GM12878 (cell line): ENCODE measurements at regions not wholly inside any gene's neighbourhood (a gene's known extent, or its start where the extent isn't known, plus 50 kb on each side); places are given as distances from the start of the nearest gene placed in this dataset.

Experiments
- ATAC-seq: fragments of 200-7000 bp; cut with Tn5 transposase; 3 replicates; pipeline ENCODE4 v1.9.1; 2020; ENCODE audit warnings: mild to moderate bottlenecking, moderate library complexity
- BruUV-seq: library from RNA; stranded (reverse); fragments of 400-500 nt; replicated peaks from 2 replicates; lab custom pipeline; 2021; lab: Mats Ljungman, UMichigan
- CTCF ChIA-PET: fragments of 300-600 bp; sonication (Branson Sonifier 250); formaldehyde crosslinking; extraction: SDS; loops from one replicate; lab custom pipeline; 2021; ENCODE audit warnings: inconsistent platforms; lab: Yijun Ruan, JAX
- POLR2A ChIA-PET: fragments of 350-600 bp; formaldehyde crosslinking; extraction: SDS; loops from one replicate; lab custom pipeline; 2021; ENCODE audit warnings: inconsistent platforms; lab: Charles Lee
- RAD21 ChIA-PET: fragments of 300-600 bp; sonication (Branson Sonifier 250); formaldehyde crosslinking; loops from one replicate; lab custom pipeline; 2023; ENCODE audit warnings: antibody characterized with exemption; ENCODE audit not compliant: unreplicated experiment; lab: Charles Lee
- SMC1A ChIA-PET: fragments of 300-600 bp; sonication (Branson Sonifier 250); formaldehyde crosslinking; loops from one replicate; lab custom pipeline; 2023; ENCODE audit not compliant: unreplicated experiment, uncharacterized antibody; lab: Charles Lee
- DNase-seq: peaks from one replicate; pipeline ENCODE4 v3.0.0-alpha.2; 2011; ENCODE audit warnings: low read depth, low spot score
- FAIRE-seq: peaks from 3 replicates; lab custom pipeline; 2011; peaks lifted over from hg19 to GRCh38; lab: Jason Lieb, UNC
- H2AFZ ChIP-seq: 2 replicates; pipeline ENCODE4 v1.6.0; 2011; ENCODE audit warnings: low read depth, low read length, control low read depth; ENCODE audit not compliant: control insufficient read depth
- H3K27ac ChIP-seq: 2 replicates; pipeline ENCODE4 v1.5.1; 2011; ENCODE audit warnings: control low read depth; ENCODE audit not compliant: control insufficient read depth, insufficient read depth
- H3K27me3 ChIP-seq, 2 experiments: replicated peaks in 1 of 2; 2 replicates each; pipeline versions ENCODE4 v1.6.0 to v1.6.1; 2011; ENCODE audit warnings: low read length in 1 of 2; ENCODE audit not compliant: control insufficient read depth in 2 of 2, insufficient read depth in 2 of 2
- H3K36me3 ChIP-seq, 2 experiments: 2 replicates each; pipeline ENCODE4 v1.5.1; 2011; ENCODE audit warnings: low read length in 1 of 2; ENCODE audit not compliant: control insufficient read depth in 2 of 2, insufficient read depth in 2 of 2
- H3K4me1 ChIP-seq: 2 replicates; pipeline ENCODE4 v1.6.1; 2011; ENCODE audit warnings: mild to moderate bottlenecking, low read length, moderate library complexity, mixed read lengths; ENCODE audit not compliant: control insufficient read depth, insufficient read depth
- H3K4me2 ChIP-seq: 2 replicates; pipeline ENCODE4 v1.6.0; 2011; ENCODE audit warnings: control low read depth; ENCODE audit not compliant: control insufficient read depth, insufficient read depth
- H3K4me3 ChIP-seq: fragments of 200-600 bp; sonication (generic); 2 replicates; pipeline ENCODE4 v1.5.1; 2016
- H3K79me2 ChIP-seq: 2 replicates; pipeline ENCODE4 v1.6.0; 2011; ENCODE audit warnings: low read length; ENCODE audit not compliant: control insufficient read depth, insufficient read depth
- H3K9ac ChIP-seq: 2 replicates; pipeline ENCODE4 v1.8.0; 2011; ENCODE audit warnings: low read length, control low read depth, mixed read lengths; ENCODE audit not compliant: control insufficient read depth, insufficient read depth
- H3K9me3 ChIP-seq: replicated peaks from 3 replicates; pipeline ENCODE4 v1.5.1; 2011; ENCODE audit warnings: mild to moderate bottlenecking, low read length; ENCODE audit not compliant: control insufficient read depth, insufficient read depth
- H4K20me1 ChIP-seq: 2 replicates; pipeline ENCODE4 v1.6.0; 2011; ENCODE audit not compliant: control insufficient read depth, insufficient read depth
- BCL3 ChIP-seq: IDR thresholded peaks from 2 replicates; pipeline ENCODE4 v1.6.1; 2011; ENCODE audit warnings: borderline replicate concordance, low read depth, mild to moderate bottlenecking, moderate library complexity, low read length; ENCODE audit not compliant: insufficient read depth, poor library complexity, severe bottlenecking
- CHD2 ChIP-seq: IDR thresholded peaks from 2 replicates; pipeline ENCODE4 v1.6.1; 2011; ENCODE audit warnings: low read depth, low read length, improper control_type of control experiment, borderline replicate concordance
- E2F8 ChIP-seq: fragments of 450-650 bp; IDR thresholded peaks from 2 replicates; pipeline ENCODE4 v1.6.1; 2018; ENCODE audit warnings: mild to moderate bottlenecking, low read depth, moderate library complexity; ENCODE audit not compliant: partially characterized antibody
- EED ChIP-seq: sonication (generic); IDR thresholded peaks from 2 replicates; pipeline ENCODE4 v1.6.1; 2016; ENCODE audit warnings: antibody characterized with exemption, low read depth
- MLLT1 ChIP-seq: fragments of 450-650 bp; IDR thresholded peaks from 2 replicates; pipeline ENCODE4 v1.6.1; 2016; ENCODE audit warnings: mild to moderate bottlenecking
- PKNOX1 ChIP-seq: fragments of 450-650 bp; IDR thresholded peaks from 2 replicates; pipeline ENCODE4 v1.6.1; 2016; ENCODE audit warnings: mild to moderate bottlenecking
- STAT3 ChIP-seq: IDR thresholded peaks from 2 replicates; pipeline ENCODE4 v1.6.1; 2011; ENCODE audit warnings: low read depth, low read length, improper control_type of control experiment
- USF2 ChIP-seq: IDR thresholded peaks from 2 replicates; pipeline ENCODE4 v1.6.1; 2011; ENCODE audit warnings: low read depth, low read length, improper control_type of control experiment, borderline replicate concordance
- WGBS: methylation state at CpG from one replicate; pipeline ENCODE4 v1.1.6; 2016; ENCODE audit warnings: low lambda C conversion rate; ENCODE audit not compliant: insufficient replicate concordance, insufficient coverage; ENCODE audit errors: missing lambda C conversion rate; 5-methylcytosine and 5-hydroxymethylcytosine counted together
- in situ Hi-C: fragments of 300-500 bp; cut with MboI; formaldehyde crosslinking; loops from 9 replicates; pipeline ENCODE4 v1.14.3; 2018; ENCODE audit warnings: mixed read lengths
- intact Hi-C: fragments of 100-400 bp; cut with micrococcal nuclease; formaldehyde crosslinking; loops from one replicate; pipeline ENCODE4 v1.14.2; 2022; ENCODE audit not compliant: unreplicated experiment

- TF ChIP-seq BCL3 (no peak), USF2 (no peak)
Measured at GRCh38 chr3:17909714-17910113, 167.3 kb upstream of the TBC1D5 start (continued).

- H3K4me2 ChIP-seq, result no peak overlapping the region
- ChIA-PET POLR2A (interaction anchor here (0.5 kb wide), 1 partner anchor 14 kb away, joined by 4 read pairs; no protein-coding TSS in a partner anchor), CTCF (interaction anchor here (0.7 kb wide), 1 partner anchor 13 kb away, joined by 4 read pairs; no protein-coding TSS in a partner anchor), RAD21 (no interaction called here), SMC1A (no interaction called here)
- no peaks in the 10 kb centered on the region for H3K36me3 ChIP-seq
- in situ Hi-C loops, result no loop called here
- DNase-seq (no peak), FAIRE-seq (no peak), ATAC-seq (no peak)
- H3K27ac ChIP-seq, result no peak overlapping the region
- TF ChIP-seq MLLT1 (no peak), E2F8 (no peak), PKNOX1 (no peak), CHD2 (no peak), STAT3 (no peak), EED (no peak)
- H3K9me3 ChIP-seq, result no peaks in the 10 kb centered on the region
- 10% methylated on average over 5 of the region's 5 CpGs for WGBS
- no peak overlapping the region for H3K9ac ChIP-seq
- H3K4me1 ChIP-seq, result no peaks in the 10 kb centered on the region
- H3K4me3 ChIP-seq, result no peak overlapping the region
- no peaks in the 10 kb centered on the region for H3K79me2 ChIP-seq
- no TSS peak for BruUV-seq
- intact Hi-C loops, result no loop called here
- H2AFZ ChIP-seq, result no peak overlapping the region
- no peaks in the 10 kb centered on the region for H4K20me1 ChIP-seq
- H3K27me3 ChIP-seq, result peaks cover 0 to 1% of the 10 kb centered on the region in 2 experiments; a peak in 3 of 4 replicates
Measured at GRCh38 chr3:17908399-17909191, 166.2 kb upstream of the TBC1D5 start.
